ENCODE measurements at regions not wholly inside any gene's neighbourhood (a gene's known extent, or its start where the extent isn't known, plus 50 kb on each side); places are given as distances from the start of the nearest gene placed in this dataset.

DNA sequence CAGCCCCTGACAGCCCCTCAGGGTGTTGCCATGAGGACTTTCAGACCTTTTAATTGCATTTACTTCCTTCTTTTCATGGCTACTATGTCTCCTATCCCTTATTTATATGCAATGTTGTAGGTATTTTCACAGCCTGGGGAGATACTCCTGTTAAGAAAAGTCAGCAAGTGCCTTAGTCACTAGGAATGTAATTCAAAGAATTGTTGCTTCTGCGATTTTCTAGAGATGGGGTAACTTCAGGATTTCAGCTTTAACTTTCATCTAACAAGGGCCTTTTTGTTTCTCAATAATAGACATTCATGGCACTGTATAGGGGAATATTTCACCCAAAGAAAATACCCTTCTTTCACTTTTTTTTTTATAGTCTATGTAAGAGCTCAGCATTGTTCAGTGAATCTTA lies 533.3 kb upstream of the MIS18BP1 start:
- BruUV-seq (replicated peaks) = no TSS peak
- Histone ChIP-seq H3K9me3 (replicated peaks; ENCODE audit: control insufficient read depth, insufficient read depth, low read length) (peaks cover 4% of the 10 kb centered on the region), H3K27me3 (ENCODE audit: control insufficient read depth in 2 of 2, insufficient read depth in 2 of 2, low read length in 2 of 2) (no peaks in the 10 kb centered on the region), H3K27ac (ENCODE audit: insufficient read depth, low read depth, low read length) (no peak overlapping the region), H3K9me1 (replicated peaks; ENCODE audit: control insufficient read depth, extremely low read depth, insufficient read depth, low read length) (no peaks in the 10 kb centered on the region), H4K20me1 (replicated peaks; ENCODE audit: control insufficient read depth, extremely low read depth, insufficient read depth, low read length) (no peaks in the 10 kb centered on the region), H2AFZ (ENCODE audit: low read depth, low read length) (no peak overlapping the region), H3K4me1 (ENCODE audit: control insufficient read depth, extremely low read depth, insufficient read depth, low read length) (no peaks in the 10 kb centered on the region), H3K4me2 (ENCODE audit: insufficient read depth, low read length) (no peak overlapping the region), H3K36me3 (ENCODE audit: control insufficient read depth in 2 of 2, extremely low read depth in 1 of 2, insufficient read depth in 2 of 2, low read length in 2 of 2) (no peaks in the 10 kb centered on the region), H3K79me2 (ENCODE audit: control insufficient read depth, insufficient read depth, low read length) (no peaks in the 10 kb centered on the region), H3K9ac (replicated peaks; ENCODE audit: extremely low read depth, insufficient read depth, low read length) (no peak overlapping the region), H3K4me3 (replicated peaks in 1 of 3; ENCODE audit: insufficient read depth in 1 of 3, low read depth in 1 of 3, low read length in 3 of 3) (no peak overlapping the region)
- CTCF ChIA-PET = no interaction called here
- FAIRE-seq (no peak), DNase-seq (ENCODE audit: low read depth, low spot score) (no peak)
- POLR2A ChIA-PET = no interaction called here
- dilution Hi-C loops (cut with MboI; ENCODE audit: extremely low pct_ligation_motif_present, low sequenced_read_pairs) = no loop called here
- TF ChIP-seq POLR2AphosphoS5 (IDR thresholded peaks at IDR 0.05; ENCODE audit: insufficient read depth, low read depth, low read length) (no peak), JUN (IDR thresholded peaks at IDR 0.05; ENCODE audit: borderline replicate concordance, insufficient read depth, insufficient read length, low read depth) (no peak), MYC (IDR thresholded peaks at IDR 0.05; ENCODE audit: low read depth, low read length) (no peak), FOS (IDR thresholded peaks at IDR 0.05; ENCODE audit: borderline replicate concordance, insufficient read depth, low read length) (no peak), EZH2 (IDR thresholded peaks at IDR 0.05; ENCODE audit: borderline replicate concordance, low read depth, low read length, severe bottlenecking) (no peak), POLR2A (IDR thresholded peaks at IDR 0.05; ENCODE audit: low read depth, low read length) (no peak), GATA2 (IDR thresholded peaks at IDR 0.05; ENCODE audit: insufficient read depth, insufficient read length, low read depth, low read length) (no peak)
- TF ChIP-seq, protein P1, sequence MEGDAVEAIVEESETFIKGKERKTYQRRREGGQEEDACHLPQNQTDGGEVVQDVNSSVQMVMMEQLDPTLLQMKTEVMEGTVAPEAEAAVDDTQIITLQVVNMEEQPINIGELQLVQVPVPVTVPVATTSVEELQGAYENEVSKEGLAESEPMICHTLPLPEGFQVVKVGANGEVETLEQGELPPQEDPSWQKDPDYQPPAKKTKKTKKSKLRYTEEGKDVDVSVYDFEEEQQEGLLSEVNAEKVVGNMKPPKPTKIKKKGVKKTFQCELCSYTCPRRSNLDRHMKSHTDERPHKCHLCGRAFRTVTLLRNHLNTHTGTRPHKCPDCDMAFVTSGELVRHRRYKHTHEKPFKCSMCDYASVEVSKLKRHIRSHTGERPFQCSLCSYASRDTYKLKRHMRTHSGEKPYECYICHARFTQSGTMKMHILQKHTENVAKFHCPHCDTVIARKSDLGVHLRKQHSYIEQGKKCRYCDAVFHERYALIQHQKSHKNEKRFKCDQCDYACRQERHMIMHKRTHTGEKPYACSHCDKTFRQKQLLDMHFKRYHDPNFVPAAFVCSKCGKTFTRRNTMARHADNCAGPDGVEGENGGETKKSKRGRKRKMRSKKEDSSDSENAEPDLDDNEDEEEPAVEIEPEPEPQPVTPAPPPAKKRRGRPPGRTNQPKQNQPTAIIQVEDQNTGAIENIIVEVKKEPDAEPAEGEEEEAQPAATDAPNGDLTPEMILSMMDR (IDR thresholded peaks at IDR 0.05; ENCODE audit: extremely low read depth in 1 of 2, insufficient read depth in 1 of 2, low read depth in 1 of 2, low read length in 2 of 2) = no peak
- TF ChIP-seq, protein P2, sequence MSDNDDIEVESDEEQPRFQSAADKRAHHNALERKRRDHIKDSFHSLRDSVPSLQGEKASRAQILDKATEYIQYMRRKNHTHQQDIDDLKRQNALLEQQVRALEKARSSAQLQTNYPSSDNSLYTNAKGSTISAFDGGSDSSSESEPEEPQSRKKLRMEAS (IDR thresholded peaks at IDR 0.05; ENCODE audit: insufficient read depth, insufficient read length) = no peak
- intact Hi-C loops (cut with micrococcal nuclease) = no loop called here

Measured in endothelial cell of umbilical vein (primary cell).